ENCODE measurements at regions not wholly inside any gene's neighbourhood (a gene's known extent, or its start where the extent isn't known, plus 50 kb on each side); places are given as distances from the start of the nearest gene placed in this dataset.
"Not testable (repeated sequence)": the region's sequence is repeated elsewhere in the genome, so short reads cannot be mapped to it uniquely, and the experiment has no call there.

DNA sequence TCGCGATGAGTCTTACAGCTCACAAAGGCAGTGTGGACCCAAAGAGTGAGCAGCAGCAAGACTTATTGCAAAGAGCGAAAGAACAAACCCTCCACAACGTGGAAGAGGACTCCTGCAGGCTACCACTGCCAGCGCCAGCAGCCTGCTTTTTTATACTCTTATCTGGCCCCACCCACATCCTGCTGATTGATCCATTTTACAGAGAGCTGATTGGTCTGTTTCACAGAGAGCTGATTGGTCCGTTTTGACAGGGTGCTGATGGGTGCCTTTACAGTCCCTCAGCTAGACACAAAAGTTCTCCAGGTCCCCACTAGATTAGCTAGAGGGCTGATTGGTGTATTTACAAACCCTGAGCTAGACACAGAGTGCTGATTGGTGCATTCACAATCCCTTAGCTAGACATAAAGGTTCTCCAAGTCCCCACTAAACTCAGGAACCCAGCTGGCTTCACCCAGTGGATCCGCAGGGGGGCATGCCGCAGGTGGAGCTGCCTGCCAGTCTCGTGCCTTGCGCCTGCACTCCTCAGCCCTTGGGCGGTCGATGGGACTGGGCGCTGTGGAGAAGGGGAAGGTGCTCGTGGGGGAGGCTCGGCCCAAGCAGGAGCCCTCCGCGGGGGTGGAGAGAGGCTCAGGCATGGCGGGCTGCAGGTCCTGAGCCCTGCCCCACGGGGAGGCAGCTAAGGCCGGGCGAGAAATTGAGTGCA is 75.7 kb downstream of the QDPR start:
- not testable (repeated sequence) for DNase-seq

DNA sequence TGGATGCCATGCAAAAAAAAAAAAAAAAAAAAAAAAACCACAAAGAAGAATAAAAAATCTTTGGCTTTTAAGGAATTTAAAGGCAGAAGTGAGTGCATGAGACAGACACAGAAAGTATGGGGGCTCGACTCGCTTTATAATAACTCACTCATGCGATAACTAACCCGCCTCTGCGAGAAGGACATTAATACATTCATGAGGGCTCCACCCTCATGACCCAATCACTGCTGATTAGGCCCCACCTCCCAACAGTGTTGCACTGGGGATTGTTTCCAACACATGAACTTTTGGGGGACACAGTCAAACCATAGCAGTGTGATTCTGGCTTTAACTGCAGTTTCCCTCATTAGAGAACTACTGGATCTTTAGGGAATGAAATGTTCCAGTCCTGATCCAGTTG is 78.1 kb downstream of the QDPR start:
- DNase-seq, result no peak

DNA sequence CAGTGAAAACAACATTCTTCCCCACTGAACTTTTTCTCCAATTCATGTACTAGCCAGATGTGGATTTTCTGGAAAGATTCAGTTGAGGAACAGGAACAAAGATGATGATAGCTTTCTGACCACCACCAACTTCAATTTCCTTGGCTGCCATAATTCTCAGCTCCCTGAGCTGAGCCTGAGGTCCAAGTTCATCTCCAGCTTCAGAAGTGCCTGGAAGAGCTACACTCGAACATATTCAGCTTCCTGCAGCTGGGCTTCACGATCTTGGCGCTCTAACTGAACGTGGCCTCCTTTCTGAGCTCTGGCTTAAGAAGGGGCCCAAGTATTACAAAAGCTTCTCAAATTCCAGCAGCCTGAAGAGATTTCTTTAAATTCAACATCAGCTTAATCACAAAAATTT is 83.9 kb downstream of the QDPR start:
- DNase-seq, result no peak

DNA sequence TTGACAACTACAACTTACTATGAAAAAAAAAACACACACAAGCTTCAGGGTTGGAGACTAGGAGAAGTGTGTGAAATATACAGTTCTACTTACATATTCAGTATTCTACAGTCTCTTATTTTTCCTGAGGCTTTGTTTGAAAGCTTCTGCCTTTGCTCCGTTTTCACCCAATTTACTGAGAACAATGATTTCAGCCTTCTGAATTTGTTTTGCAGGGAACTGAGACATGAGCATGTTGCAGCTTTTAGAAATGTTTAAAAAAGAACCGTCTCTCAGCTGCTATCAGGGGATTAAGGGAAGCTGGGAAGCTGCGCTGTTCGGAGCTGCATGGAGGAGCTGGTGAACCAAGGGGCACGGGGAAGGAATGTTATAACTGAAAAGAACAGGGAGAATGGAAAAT is 85.7 kb downstream of the QDPR start:
- no peak for DNase-seq

DNA sequence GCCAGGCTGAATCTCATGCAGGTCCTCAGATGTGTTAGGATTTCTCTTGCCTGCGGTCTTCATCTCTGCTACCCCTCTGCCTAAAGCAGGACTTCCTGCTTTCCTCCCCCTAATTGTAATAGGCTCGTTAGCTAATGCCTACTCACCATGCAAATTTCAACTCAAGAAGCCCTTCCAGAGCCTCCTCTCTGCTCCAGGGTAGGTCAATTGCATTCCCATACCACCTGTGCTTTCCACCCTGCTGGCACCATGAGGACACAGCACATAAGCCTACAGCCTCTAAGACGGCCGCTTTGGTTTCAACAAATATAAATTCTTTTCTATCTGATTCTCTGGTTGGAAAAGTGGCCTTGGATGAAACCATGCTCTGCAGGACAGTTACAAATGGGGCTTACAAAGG is 93.9 kb downstream of the QDPR start:
- DNase-seq, result no peak

DNA sequence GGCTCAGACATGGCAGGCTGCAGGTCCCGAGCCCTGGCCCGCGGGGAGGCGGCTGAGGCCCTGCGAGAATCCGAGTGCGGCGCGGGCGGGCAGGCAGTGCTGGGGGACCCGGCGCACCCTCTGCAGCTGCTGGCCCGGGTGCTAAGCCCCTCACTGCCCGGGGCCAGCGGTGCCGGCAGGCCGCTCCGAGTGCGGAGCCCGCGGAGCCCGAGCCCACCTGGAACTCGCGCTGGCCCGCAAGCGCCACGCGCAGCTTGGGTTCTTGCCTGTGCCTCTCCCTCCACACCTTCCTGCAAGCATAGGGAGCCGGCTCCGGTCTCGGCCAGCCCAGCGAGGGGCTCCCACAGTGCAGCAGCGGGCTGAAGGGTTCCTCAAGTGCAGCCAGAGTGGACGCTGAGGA is 97.5 kb downstream of the QDPR start:
- DNase-seq, result no peak

DNA sequence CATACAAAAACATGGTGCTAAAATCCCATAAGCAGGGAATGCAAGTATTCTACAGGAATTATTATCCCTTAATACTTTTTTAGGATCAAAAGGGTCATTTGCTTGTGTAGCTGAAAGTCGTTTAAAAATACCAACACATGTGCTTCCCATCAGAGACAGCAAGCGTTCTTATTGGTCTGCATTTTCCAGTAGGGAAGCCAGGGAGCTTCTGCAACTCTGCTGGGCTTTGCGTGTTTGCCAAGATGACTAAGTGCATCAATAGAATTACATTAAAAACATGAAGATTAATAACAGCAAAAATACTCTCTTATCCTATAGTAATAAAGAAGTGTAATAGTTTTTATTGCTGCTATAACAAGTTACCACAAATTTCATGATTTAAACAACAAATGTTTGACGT is 111.2 kb downstream of the QDPR start:
- DNase-seq, result no peak

DNA sequence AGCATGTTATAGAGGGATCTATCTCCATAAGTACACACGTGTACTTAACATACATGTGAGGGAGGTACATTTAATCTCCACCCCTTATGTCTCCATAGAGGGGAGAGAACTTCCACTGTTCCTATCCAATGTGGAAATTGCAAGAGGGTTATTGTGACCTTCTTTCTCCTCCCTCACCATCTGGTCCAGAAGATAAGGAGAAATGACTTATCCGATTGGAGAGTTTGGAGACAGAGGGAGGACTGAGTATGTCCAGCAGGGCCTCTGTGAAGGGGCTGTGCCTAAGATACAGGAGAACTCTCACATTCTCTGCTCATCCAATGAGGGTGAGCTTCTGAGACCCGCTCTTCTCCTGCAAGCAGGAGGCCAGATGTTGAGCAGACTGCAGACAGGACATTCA is 113.1 kb downstream of the QDPR start:
- DNase-seq, result no peak

DNA sequence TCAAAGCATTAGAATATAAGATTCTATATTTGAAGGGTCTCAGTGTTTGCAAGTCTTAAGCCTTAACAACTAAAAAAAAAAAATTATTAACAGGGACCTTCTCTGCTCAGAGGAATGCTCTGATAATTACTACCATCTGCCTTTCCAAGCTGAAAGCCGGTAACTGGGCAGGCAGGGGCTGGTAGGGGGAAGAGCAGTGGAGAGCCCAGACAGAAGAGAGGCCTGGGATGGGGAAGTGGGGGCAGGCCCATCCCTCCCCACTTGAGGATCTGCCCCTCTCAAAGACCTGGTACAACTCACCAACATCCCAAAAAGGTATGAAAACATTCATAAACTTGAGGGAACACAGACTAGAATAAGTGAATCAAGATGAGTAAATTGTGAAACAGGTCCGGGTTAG is 113.9 kb downstream of the QDPR start:
- DNase-seq, result no peak

DNA sequence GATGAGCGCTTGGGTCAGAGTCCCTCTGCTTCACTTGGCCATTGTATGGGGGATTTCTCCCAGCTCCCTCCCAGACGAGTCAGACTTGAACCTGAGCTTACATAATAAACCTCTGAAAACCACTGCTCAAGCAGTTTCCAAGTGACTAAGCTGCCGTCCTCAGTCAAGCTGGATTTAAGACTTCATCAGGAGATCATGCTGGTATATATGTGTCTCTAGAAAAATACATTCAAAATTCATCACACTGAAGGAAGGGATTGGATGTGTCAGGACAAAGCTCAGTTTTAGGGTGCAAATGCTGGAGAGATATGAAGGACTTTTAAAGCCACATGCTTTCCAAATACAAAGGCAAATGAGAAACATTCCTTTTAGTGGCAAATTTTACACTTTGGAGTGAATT is 114.3 kb downstream of the QDPR start:
- DNase-seq, result no peak

DNA sequence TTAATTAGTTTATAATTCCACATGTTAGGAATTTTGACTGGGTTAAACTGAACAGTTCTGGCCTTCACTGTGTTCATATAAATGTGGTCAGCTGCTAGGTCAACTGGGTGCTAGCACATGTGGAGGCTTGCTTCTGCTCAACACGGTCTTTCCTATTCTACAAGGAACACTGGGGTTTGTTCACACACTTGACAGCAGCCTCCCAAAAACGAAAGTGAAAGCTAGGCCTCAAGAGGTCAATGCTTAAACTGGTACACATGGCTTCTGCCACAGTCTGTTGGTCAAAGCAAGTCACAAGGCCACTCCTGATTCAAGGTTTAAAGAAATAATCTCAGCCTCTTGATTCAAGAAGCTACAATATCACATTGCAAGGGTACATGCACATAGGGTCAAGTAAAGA is 126.5 kb downstream of the QDPR start:
- peak in 5 of 58 donors; percentile 2 to 10 (median 3) for DNase-seq

DNA sequence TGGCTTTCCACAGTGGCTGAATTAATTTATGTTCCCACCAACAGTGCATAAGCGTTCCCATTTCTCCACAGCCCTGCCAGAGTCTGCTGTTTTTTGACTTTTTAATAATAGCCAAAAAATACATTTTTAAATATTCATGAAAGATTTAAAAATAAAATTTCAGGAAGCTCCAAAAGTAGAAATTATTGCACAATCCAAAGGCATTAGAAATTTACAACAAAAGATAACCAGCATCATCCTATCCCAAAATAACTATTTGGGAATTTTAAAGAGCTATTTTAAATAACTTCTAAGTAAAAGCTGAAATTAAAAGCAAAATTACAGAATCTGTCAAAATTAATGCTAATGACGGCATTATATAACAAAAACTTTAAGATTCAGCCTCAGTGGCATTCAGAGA is 131.5 kb downstream of the QDPR start:
- DNase-seq, result no peak

DNA sequence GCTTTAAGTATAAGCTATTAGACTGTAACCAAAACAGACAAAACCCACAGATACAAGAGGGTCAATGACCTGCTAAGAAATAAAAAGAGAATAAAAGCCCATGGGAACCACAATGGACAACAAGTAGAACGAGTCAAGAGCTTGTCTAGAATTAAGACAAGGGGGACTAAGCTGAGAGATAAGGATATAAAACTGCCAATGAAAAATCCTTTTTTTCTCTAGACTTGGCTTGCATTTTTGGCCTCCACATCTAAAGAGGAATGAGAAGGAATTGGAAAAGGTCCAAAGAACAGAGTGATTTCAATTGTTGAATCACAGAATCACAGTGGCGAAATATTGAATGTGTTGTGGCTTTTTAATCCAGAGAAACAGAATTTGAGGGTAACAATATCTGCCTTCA is 135.7 kb downstream of the QDPR start:
- DNase-seq, result no peak

DNA sequence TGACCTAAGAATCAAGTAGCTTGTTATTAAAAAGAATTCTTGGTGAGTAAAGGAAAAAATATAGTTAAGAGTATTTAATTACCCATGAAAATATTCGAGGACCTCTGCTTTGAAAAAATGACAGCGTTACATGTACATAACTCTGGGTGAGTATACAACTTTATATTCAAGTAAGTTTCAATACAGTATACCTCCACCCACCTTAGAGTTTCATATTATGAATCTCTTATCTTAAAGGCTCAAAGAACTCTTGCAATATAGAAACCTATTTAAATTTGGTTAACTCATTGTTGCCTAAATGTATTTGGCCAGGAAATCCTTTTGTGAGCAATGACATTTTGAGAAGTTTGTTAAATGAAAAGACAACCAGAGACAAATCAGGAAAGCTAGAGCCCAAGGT is 138.2 kb downstream of the QDPR start:
- no peak for DNase-seq

DNA sequence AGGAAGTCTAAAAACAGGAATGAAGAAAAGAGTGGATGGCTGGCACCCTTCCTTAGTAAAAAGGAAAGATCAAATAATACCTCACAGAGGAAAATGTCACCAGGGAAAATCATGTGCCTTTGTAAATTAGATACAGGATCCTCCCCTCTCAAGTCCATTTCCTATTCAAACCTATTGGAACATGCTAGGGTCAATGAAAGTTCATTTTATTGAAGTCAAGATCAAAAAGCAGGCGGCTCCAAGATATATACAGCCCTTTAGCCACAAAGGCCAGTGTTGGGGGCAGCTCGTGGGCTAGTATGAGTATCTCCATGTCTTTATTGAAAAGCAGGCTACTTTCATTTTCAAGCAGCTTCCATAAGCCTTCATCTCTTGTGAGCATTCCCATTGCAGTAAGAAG is 141.1 kb downstream of the QDPR start:
- DNase-seq, result no peak

DNA sequence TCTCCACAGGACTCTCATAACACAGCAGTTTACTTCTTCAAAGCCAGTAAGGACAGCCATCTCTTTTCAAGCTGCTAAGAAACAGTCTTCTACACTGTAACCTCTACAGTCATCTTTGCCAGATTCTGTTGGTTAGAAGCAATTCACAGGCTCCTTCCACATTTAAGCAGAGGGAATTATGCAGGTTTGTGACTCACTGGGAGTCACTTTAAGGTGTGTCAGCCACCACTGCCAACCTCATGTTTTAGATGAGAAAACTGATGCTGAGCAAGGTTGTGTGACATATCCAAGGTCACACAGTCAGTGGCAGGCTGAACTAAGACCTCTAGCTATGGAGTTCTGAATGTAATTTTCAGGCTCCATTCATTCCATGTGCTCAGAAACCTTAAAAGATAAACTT is 143.5 kb downstream of the QDPR start:
- no peak for DNase-seq

DNA sequence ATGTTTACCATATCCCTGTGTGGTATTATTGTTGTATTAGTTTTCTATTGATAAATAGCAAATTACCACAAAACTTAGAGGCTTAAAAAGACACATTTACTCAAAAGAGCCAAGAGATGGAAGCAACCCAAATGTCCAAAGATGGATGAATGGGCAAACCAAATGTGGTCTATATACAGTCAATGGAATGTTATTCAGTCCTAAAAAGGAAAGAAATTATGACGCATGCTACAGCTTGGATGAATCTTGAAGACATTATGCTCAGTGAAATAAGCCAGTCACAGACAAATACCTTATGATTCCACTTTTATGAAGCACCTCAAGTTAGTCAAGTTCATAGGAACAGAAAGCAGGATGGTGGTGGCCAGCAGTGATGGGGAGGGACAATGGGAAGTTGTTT is 144.7 kb downstream of the QDPR start:
- DNase-seq, result no peak

DNA sequence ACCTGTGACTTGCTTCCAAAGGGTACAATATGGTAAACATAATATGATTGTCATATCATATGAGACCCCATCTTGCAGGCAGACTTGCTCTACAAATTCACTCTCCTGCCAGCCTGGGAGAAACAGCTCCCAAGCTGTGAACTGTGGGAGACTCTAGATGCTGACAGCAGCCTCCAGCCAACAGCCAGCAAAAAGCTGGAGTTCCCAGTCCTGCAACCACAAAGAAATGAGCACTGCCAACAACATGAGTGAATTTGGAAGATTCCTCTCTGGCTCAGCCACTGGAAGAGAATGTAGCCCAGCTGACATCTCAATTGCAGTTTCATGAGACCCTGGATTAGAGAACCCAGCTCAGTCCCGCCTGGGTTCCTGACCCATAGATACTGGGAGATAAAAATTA is 145.4 kb downstream of the QDPR start:
- peak in 2 of 58 donors; percentile 1 to 2 for DNase-seq

DNA sequence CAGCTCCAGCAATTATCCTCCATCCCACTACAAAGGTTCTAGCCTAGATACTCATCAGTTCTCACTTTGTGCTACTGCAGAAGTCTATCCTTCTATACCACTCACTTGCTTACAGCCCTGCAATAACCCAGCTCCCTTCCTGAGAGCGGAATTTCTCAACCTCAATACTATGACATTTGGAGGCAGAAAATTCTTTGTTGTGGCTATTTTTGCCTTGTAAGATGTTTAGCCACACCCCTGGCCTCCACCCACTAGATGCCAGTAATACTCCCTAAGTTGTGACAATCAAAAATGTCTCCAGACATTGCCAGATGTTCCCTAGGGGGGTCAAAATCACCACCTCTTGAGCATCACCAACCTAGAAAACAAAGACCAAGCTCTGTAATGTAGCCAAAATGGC is 149.5 kb downstream of the QDPR start:
- DNase-seq, result no peak

DNA sequence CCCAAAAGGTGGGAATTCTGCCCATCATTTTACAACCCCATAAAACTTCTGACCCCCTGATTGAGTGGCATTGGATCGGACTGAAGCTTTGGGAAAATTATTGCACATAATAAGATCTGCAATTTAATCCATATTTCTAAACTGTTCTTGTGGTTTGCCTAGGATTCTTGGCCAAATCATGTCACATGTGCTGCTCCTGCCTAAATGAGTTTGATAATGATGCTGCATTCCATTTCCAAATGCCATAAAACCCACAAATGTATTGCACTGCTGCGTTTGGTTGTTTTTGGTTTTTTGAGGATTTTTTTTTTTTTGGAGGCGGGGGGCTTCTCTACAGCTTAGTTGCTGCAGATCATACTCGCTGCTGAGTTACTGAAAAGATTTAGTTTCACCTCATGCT is 153.6 kb downstream of the QDPR start:
- no peak for DNase-seq

DNA sequence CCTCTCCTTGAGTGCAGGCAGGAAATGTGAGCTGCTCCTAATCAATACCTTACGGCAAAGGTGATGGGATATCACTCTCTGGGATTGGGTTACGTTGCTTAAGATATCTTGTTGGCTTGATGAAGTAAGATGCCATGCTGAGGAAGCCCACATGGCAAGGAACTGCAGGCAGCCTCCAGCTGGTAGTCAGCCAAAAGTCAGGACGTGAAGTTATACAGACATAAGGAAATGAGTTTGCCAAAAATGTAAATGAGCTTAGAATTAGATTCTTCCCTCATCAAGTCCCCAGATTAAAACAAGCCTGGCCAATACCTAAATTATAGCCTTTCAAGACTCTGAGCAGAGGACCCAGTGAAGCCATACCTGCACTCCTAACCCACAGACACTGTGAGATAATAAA is 155.0 kb downstream of the QDPR start:
- DNase-seq, result peak in 26 of 58 donors; percentile 1 to 66 (median 18)

DNA sequence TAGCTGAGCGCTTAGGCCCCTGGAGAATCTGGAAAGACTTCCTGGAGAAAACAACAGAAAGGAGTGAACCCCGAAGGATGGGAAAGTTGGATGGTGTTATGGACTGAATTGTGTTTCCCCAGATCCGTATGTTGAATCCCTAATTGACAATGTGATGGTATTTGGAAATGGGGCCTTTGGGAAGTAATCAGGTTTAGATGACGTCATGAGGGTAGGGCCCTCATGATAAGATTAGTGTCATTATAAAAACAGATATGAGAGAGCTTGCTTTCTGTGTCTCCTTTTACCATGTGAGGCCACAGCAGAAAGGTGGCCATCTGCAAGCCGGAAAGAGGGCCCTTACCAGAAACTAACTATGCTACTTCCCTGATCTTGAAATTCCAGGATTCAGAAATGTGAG is 159.5 kb downstream of the QDPR start:
- DNase-seq, result no peak

DNA sequence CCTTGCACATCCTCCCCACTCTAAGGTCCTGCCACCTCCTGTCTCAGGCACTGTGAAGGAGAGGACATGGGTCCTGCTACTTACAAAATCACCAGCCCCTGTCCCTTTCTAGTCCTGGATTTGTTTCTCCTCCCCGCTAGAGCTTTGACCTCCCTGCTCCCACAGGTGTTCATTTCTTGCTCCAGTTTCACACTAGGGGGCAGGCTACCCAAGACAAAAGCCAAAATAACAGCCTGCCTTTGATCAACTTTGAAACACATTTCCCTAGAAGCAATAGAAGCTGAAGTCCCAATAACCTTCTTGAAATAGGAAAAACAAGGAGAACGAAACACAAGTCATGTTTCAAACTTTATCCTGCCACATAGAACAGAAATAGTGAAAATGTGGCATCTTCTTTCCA is 164.4 kb downstream of the QDPR start:
- peak in 2 of 58 donors; percentile 2 to 14 for DNase-seq

DNA sequence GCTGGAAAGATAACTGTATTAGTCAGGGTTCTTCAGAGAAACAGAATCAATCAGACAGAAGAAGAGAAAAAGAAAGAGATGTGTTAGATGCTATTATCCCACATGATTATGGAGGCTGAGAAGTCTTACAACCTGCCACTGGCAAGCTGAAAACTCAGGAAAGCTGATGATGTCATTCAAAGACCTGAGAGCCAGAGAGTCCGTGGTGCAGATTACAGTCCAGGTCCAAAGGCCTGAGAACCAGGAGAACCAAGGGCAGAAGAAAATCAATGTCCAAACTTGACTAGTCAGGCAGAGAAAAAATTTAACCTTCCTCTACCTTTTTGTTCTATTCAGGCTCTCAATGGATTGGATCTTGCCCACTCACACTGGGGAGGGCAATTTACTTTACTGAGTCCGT is 172.5 kb downstream of the QDPR start:
- DNase-seq, result no peak
